HG03442 (cell line): ENCODE measurements at regions not wholly inside any gene's neighbourhood (a gene's known extent, or its start where the extent isn't known, plus 50 kb on each side); places are given as distances from the start of the nearest gene placed in this dataset.
"Not testable (repeated sequence)": the region's sequence is repeated elsewhere in the genome, so short reads cannot be mapped to it uniquely, and the experiment has no call there.

Experiments used
- ATAC-seq: cut with Tn5 transposase; IDR thresholded peaks from one replicate; pipeline ENCODE4 v1.9.1; 2021; ENCODE audit warnings: mild to moderate bottlenecking, moderate library complexity; ENCODE audit not compliant: unreplicated experiment

- ATAC-seq: peak; percentile 59
Observed at GRCh38 chr5:36739751-36740221, 133.4 kb downstream of the SLC1A3 start.

- ATAC-seq: no peak
Observed at GRCh38 chr5:36740259-36740898, 134.0 kb downstream of the SLC1A3 start.

GRCh38 chr5:36741128-36741527 lies 134.7 kb downstream of the SLC1A3 start:
- no peak for ATAC-seq

GRCh38 chr5:36743891-36744772 lies 132.4 kb upstream of the NIPBL start:
- peak; percentile 19 for ATAC-seq

- peak; percentile 69 for ATAC-seq
Observed at GRCh38 chr5:36744773-36745589, 131.6 kb upstream of the NIPBL start.

GRCh38 chr5:36747794-36748193 lies 128.8 kb upstream of the NIPBL start:
- not testable (repeated sequence) for ATAC-seq

GRCh38 chr5:36751886-36752285 lies 124.7 kb upstream of the NIPBL start:
- ATAC-seq: no peak

- no peak for ATAC-seq
Observed at GRCh38 chr5:36755342-36755741, 121.2 kb upstream of the NIPBL start.

GRCh38 chr5:36755920-36756488 lies 120.6 kb upstream of the NIPBL start:
- ATAC-seq: no peak

GRCh38 chr5:36756848-36757247 lies 119.7 kb upstream of the NIPBL start:
- no peak for ATAC-seq

- no peak for ATAC-seq
Observed at GRCh38 chr5:36759117-36759516, 117.5 kb upstream of the NIPBL start.

- ATAC-seq: no peak
Observed at GRCh38 chr5:36763454-36763853, 113.1 kb upstream of the NIPBL start.

GRCh38 chr5:36765876-36766275 lies 110.7 kb upstream of the NIPBL start:
- no peak for ATAC-seq

- ATAC-seq: no peak
Observed at GRCh38 chr5:36766981-36767380, 109.6 kb upstream of the NIPBL start.

- no peak for ATAC-seq
Observed at GRCh38 chr5:36768450-36768849, 108.1 kb upstream of the NIPBL start.

GRCh38 chr5:36769129-36769770 lies 107.3 kb upstream of the NIPBL start:
- ATAC-seq: no peak

- ATAC-seq: no peak
Observed at GRCh38 chr5:36770125-36770524, 106.4 kb upstream of the NIPBL start.

GRCh38 chr5:36772276-36773140 lies 104.1 kb upstream of the NIPBL start:
- ATAC-seq: no peak

GRCh38 chr5:36777105-36777757 lies 99.3 kb upstream of the NIPBL start:
- ATAC-seq: no peak
